ENCODE measurements at regions not wholly inside any gene's neighbourhood (a gene's known extent, or its start where the extent isn't known, plus 50 kb on each side); places are given as distances from the start of the nearest gene placed in this dataset.

DNA sequence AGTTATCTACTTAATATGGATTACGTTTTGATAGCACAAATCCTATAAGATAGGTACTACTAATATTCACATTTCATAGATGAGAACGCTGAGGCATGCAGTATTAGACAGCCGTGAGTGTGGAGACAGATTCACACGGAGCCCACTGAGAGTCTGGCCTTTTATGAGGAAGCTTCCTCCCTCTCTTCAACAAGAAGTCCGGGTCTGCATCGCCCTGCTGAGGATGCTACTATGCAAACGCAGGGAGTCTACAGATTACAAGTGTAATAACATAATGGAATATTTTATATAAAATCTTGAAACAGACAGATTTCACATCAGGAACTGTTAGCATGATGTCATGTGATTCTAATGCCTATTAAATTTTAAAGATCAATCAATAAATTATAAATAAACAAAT lies 255.9 kb upstream of the GLI3 start:
- CTCF ChIA-PET: no interaction called here
- Histone ChIP-seq H3K9me1 (replicated peaks; ENCODE audit: control insufficient read depth, extremely low read depth, insufficient read depth, low read length) (no peaks in the 10 kb centered on the region), H3K4me2 (ENCODE audit: insufficient read depth, low read length) (no peak overlapping the region), H3K9me3 (replicated peaks; ENCODE audit: control insufficient read depth, insufficient read depth, low read length) (no peaks in the 10 kb centered on the region), H3K9ac (replicated peaks; ENCODE audit: extremely low read depth, insufficient read depth, low read length) (no peak overlapping the region), H3K36me3 (ENCODE audit: control insufficient read depth in 2 of 2, extremely low read depth in 1 of 2, insufficient read depth in 2 of 2, low read length in 2 of 2) (no peaks in the 10 kb centered on the region), H2AFZ (ENCODE audit: low read depth, low read length) (no peak overlapping the region), H3K4me3 (replicated peaks in 1 of 3; ENCODE audit: insufficient read depth in 1 of 3, low read depth in 1 of 3, low read length in 3 of 3) (no peak overlapping the region), H4K20me1 (replicated peaks; ENCODE audit: control insufficient read depth, extremely low read depth, insufficient read depth, low read length) (no peaks in the 10 kb centered on the region), H3K4me1 (ENCODE audit: control insufficient read depth, extremely low read depth, insufficient read depth, low read length) (no peaks in the 10 kb centered on the region), H3K27me3 (ENCODE audit: control insufficient read depth in 2 of 2, insufficient read depth in 2 of 2, low read length in 2 of 2) (peaks cover 11 to 13% of the 10 kb centered on the region in 2 experiments), H3K79me2 (ENCODE audit: control insufficient read depth, insufficient read depth, low read length) (no peaks in the 10 kb centered on the region), H3K27ac (ENCODE audit: insufficient read depth, low read depth, low read length) (no peak overlapping the region)
- dilution Hi-C loops (cut with MboI; ENCODE audit: extremely low pct_ligation_motif_present, low sequenced_read_pairs) (no loop called here), intact Hi-C loops (cut with micrococcal nuclease) (no loop called here)
- DNase-seq (ENCODE audit: low read depth, low spot score) (no peak), FAIRE-seq (no peak)
- no peak for TF ChIP-seq GATA2 (IDR thresholded peaks at IDR 0.05; ENCODE audit: insufficient read depth, insufficient read length, low read depth, low read length)
- TF ChIP-seq, protein P1, sequence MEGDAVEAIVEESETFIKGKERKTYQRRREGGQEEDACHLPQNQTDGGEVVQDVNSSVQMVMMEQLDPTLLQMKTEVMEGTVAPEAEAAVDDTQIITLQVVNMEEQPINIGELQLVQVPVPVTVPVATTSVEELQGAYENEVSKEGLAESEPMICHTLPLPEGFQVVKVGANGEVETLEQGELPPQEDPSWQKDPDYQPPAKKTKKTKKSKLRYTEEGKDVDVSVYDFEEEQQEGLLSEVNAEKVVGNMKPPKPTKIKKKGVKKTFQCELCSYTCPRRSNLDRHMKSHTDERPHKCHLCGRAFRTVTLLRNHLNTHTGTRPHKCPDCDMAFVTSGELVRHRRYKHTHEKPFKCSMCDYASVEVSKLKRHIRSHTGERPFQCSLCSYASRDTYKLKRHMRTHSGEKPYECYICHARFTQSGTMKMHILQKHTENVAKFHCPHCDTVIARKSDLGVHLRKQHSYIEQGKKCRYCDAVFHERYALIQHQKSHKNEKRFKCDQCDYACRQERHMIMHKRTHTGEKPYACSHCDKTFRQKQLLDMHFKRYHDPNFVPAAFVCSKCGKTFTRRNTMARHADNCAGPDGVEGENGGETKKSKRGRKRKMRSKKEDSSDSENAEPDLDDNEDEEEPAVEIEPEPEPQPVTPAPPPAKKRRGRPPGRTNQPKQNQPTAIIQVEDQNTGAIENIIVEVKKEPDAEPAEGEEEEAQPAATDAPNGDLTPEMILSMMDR (IDR thresholded peaks at IDR 0.05; ENCODE audit: extremely low read depth in 1 of 2, insufficient read depth in 1 of 2, low read depth in 1 of 2, low read length in 2 of 2): no peak
- TF ChIP-seq FOS (IDR thresholded peaks at IDR 0.05; ENCODE audit: borderline replicate concordance, insufficient read depth, low read length): no peak
- no peak for TF ChIP-seq POLR2AphosphoS5 (IDR thresholded peaks at IDR 0.05; ENCODE audit: insufficient read depth, low read depth, low read length)
- no peak for TF ChIP-seq MAX (IDR thresholded peaks at IDR 0.05; ENCODE audit: insufficient read depth, insufficient read length)
- TF ChIP-seq POLR2A (IDR thresholded peaks at IDR 0.05; ENCODE audit: low read depth, low read length): no peak
- TF ChIP-seq JUN (IDR thresholded peaks at IDR 0.05; ENCODE audit: borderline replicate concordance, insufficient read depth, insufficient read length, low read depth): no peak
- TF ChIP-seq EZH2 (IDR thresholded peaks at IDR 0.05; ENCODE audit: borderline replicate concordance, low read depth, low read length, severe bottlenecking): no peak
- no peak for TF ChIP-seq MYC (IDR thresholded peaks at IDR 0.05; ENCODE audit: low read depth, low read length)
- POLR2A ChIA-PET: no interaction called here
- no TSS peak for BruUV-seq (replicated peaks)
